Transverse colon (tissue), 4 donors: ENCODE measurements at regions not wholly inside any gene's neighbourhood (a gene's known extent, or its start where the extent isn't known, plus 50 kb on each side); places are given as distances from the start of the nearest gene placed in this dataset.

Experiments used
- DNase-seq: peaks from one replicate; pipeline ENCODE4 v3.0.0-alpha.2; 2019
- H3K27ac ChIP-seq, 4 donors: fragments of 200-600 bp; sonication (generic); 2 replicates each; pipeline ENCODE4 v1.5.1; 2016 to 2018; ENCODE audit warnings: inconsistent platforms in 4 of 4
- H3K27me3 ChIP-seq: fragments of 200-600 bp; sonication (generic); 2 replicates; pipeline ENCODE4 v1.5.1; 2017; ENCODE audit warnings: inconsistent platforms
- H3K36me3 ChIP-seq, 4 donors: fragments of 200-600 bp; sonication (generic); 2 replicates each; pipeline ENCODE4 v1.5.1; 2017 to 2019; ENCODE audit warnings: inconsistent platforms in 4 of 4
- H3K4me1 ChIP-seq, 4 donors: fragments of 200-600 bp; sonication (generic); 2 replicates each; pipeline ENCODE4 v1.5.1; 2017 to 2020; ENCODE audit warnings: inconsistent platforms in 4 of 4
- H3K4me3 ChIP-seq, 4 donors: fragments of 200-600 bp; sonication (generic); 1 replicate in 1 of 4; 2 replicates in 3 of 4; pipeline versions ENCODE4 v1.5.1 to v1.6.1; 2017 to 2019; ENCODE audit warnings: inconsistent platforms in 4 of 4
- H3K9me3 ChIP-seq, 2 donors: fragments of 200-600 bp; sonication (generic); 2 replicates each; pipeline ENCODE4 v1.5.1; 2017 to 2019; ENCODE audit warnings: inconsistent platforms in 2 of 2
- EP300 ChIP-seq: sonication (generic); formaldehyde crosslinking; IDR thresholded peaks from one replicate; pipeline ENCODE4 v1.6.1; 2017; ENCODE audit warnings: antibody characterized with exemption, low read depth
- POLR2A ChIP-seq: fragments of 450-650 bp; IDR thresholded peaks from one replicate; pipeline ENCODE4 v1.6.1; 2016; ENCODE audit warnings: antibody characterized with exemption, mild to moderate bottlenecking, moderate library complexity
- POLR2AphosphoS5 ChIP-seq, 3 donors: sonication (generic); formaldehyde crosslinking; IDR thresholded peaks; one replicate each; pipeline ENCODE4 v1.6.1; 2016; ENCODE audit warnings: antibody characterized with exemption in 3 of 3
- WGBS, 2 donors: methylation state at CpG; one replicate each; pipeline ENCODE4 v1.1.5; 2018; ENCODE audit warnings: low coverage in 1 of 2; 5-methylcytosine and 5-hydroxymethylcytosine counted together
- in situ Hi-C, 4 donors: fragments of 200-750 bp; cut with MboI; loops; one replicate each; pipeline versions ENCODE4 v1.15.0 to v1.15.1; 2017; ENCODE audit warnings: low sequenced_read_pairs in 3 of 4, low pct_ligation_motif_present in 1 of 4, low pct_unique_long_range_greater_than_20kb in 1 of 4
- intact Hi-C: fragments of 100-400 bp; cut with DNase I; formaldehyde crosslinking; loops from one replicate; pipeline ENCODE4 v1.15.1; 2023; ENCODE audit warnings: low total_unique reads
- TF ChIP-seq, protein P1 (sequence below), 5 experiments: fragments of 200-600 bp in 3 of 5; fragments of 450-650 bp in 2 of 5; sonication (generic) in 3 of 5; IDR thresholded peaks; 1 replicate in 2 of 5; 2 replicates in 3 of 5; pipeline ENCODE4 v1.5.1; 2016 to 2017; ENCODE audit warnings: antibody characterized with exemption in 5 of 5, inconsistent platforms in 3 of 5, mild to moderate bottlenecking in 2 of 5, moderate library complexity in 1 of 5

DNA sequence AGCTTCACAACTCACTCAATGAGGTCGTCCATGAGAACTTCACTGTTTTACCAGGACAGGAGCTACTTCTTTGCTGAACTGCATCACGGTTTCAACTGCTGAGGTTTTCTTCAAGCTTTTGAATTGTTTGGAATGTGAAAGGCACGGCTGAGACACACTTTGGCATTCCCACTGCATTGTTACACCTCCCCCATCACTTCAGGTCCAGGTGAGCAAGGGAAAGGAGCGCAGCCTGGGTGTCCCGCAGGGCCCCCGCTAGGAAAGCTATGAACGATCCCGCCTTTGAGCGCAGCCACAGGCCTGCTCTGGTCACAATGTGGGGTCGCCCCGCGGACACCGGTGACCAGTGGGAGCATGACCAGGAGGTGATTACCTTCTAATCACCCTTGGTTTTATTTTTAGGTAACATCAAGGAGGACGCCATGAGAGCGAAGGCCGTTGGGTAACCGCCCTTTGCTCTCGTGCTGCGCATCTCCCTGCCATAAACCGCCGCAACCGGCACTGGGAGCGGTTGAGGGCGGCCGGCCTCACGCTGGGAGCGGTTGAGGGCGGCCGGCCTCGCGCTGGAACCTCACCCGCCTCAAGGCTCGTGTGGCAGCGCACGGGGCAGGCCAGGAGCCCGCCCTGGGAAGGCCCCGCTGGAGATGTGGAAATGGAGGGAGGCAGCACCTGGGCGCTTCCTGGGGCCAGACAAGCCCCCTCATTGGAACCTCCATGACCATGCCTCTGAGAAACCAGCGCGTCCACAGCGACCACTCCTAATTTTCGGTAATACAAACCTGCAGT, 50.9 kb upstream of the SGMS1 start:
- Histone ChIP-seq H3K4me1 (no peaks in the 10 kb centered on the region), H3K9me3 (no peaks in the 10 kb centered on the region), H3K27me3 (no peaks in the 10 kb centered on the region), H3K4me3 (no peak overlapping the region), H3K36me3 (no peaks in the 10 kb centered on the region), H3K27ac (no peak overlapping the region)
- intact Hi-C loops (no loop called here), in situ Hi-C loops (no loop called here)
- no peak for TF ChIP-seq POLR2AphosphoS5 (IDR thresholded peaks at IDR 0.05)
- TF ChIP-seq POLR2A, result no peak
- TF ChIP-seq, protein P1, sequence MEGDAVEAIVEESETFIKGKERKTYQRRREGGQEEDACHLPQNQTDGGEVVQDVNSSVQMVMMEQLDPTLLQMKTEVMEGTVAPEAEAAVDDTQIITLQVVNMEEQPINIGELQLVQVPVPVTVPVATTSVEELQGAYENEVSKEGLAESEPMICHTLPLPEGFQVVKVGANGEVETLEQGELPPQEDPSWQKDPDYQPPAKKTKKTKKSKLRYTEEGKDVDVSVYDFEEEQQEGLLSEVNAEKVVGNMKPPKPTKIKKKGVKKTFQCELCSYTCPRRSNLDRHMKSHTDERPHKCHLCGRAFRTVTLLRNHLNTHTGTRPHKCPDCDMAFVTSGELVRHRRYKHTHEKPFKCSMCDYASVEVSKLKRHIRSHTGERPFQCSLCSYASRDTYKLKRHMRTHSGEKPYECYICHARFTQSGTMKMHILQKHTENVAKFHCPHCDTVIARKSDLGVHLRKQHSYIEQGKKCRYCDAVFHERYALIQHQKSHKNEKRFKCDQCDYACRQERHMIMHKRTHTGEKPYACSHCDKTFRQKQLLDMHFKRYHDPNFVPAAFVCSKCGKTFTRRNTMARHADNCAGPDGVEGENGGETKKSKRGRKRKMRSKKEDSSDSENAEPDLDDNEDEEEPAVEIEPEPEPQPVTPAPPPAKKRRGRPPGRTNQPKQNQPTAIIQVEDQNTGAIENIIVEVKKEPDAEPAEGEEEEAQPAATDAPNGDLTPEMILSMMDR (IDR thresholded peaks at IDR 0.05), result no peak
- no peak for TF ChIP-seq EP300
- no peak for DNase-seq
- 85% methylated on average over 31 of the region's 42 CpGs; no CpG with 5 or more reads in 1 of the 2 donors for WGBS, 2 donors
